ENCODE measurements at regions not wholly inside any gene's neighbourhood (a gene's known extent, or its start where the extent isn't known, plus 50 kb on each side); places are given as distances from the start of the nearest gene placed in this dataset.
"Not testable (repeated sequence)": the region's sequence is repeated elsewhere in the genome, so short reads cannot be mapped to it uniquely, and the experiment has no call there.

GRCh38 chr12:89269174-89269573 is 83.1 kb downstream of the DUSP6 start:
- Histone ChIP-seq H3K36me3 (no peaks in the 10 kb centered on the region), H3K4me1 (ENCODE audit: control insufficient read depth in 1 of 2, insufficient read depth in 1 of 2, low read depth in 1 of 2, low read length in 1 of 2) (peaks cover 12 to 20% of the 10 kb centered on the region in 2 experiments), H3K27me3 (no peaks in the 10 kb centered on the region), H3K4me3 (ENCODE audit: low read depth in 1 of 2, low read length in 1 of 2) (no peak overlapping the region), H3K9me3 (no peaks in the 10 kb centered on the region), H3K27ac (peak overlapping the region; percentile 82)
- TF ChIP-seq CTCF (IDR thresholded peaks at IDR 0.05), result no peak

GRCh38 chr12:89267404-89267803 is 84.9 kb downstream of the DUSP6 start:
- Histone ChIP-seq H3K4me1 (ENCODE audit: control insufficient read depth in 1 of 2, insufficient read depth in 1 of 2, low read depth in 1 of 2, low read length in 1 of 2) (peaks cover 12 to 20% of the 10 kb centered on the region in 2 experiments), H3K4me3 (ENCODE audit: low read depth in 1 of 2, low read length in 1 of 2) (no peak overlapping the region), H3K9me3 (no peaks in the 10 kb centered on the region), H3K27ac (peak overlapping the region; percentile 82), H3K36me3 (no peaks in the 10 kb centered on the region), H3K27me3 (no peaks in the 10 kb centered on the region)
- no peak for TF ChIP-seq CTCF (IDR thresholded peaks at IDR 0.05)

DNA sequence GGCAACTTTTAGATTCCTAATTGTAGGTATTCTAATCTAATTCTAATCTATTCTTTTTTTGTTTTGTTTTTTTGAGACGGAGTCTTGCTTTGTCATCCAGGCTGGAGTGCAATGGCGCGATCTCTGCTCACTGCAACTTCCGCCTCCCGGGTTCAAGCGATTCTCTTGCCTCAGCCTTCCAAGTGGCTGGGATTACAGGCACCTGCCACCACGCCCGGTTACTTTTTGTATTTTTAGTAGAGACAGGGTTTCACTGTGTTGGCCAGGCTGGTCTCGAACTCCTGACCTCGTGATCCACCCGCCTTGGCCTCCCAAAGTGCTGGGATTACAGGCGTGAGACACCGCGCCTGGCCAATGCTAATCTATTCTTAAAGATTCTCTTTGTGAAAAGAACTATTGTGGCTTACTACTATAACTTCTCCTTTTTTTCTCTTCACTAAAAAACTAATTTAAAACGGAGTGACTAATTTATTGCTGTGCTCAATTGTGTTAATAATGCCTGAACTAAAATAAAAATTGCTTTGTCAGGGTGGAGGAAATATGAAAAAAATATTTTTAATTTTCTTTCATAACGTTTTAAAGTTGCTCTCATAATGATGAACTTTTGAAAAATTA is 85.6 kb downstream of the DUSP6 start:
- Histone ChIP-seq H3K4me3 (ENCODE audit: low read depth in 1 of 2, low read length in 1 of 2) (peak overlapping the region in 1 of 2 experiments; percentile 31), H3K4me1 (ENCODE audit: control insufficient read depth in 1 of 2, insufficient read depth in 1 of 2, low read depth in 1 of 2, low read length in 1 of 2) (peaks cover 12 to 20% of the 10 kb centered on the region in 2 experiments), H3K27ac (peak overlapping the region; percentile 82)
- not testable (repeated sequence) for H3K9me3 ChIP-seq, H3K36me3 ChIP-seq, H3K27me3 ChIP-seq

DNA sequence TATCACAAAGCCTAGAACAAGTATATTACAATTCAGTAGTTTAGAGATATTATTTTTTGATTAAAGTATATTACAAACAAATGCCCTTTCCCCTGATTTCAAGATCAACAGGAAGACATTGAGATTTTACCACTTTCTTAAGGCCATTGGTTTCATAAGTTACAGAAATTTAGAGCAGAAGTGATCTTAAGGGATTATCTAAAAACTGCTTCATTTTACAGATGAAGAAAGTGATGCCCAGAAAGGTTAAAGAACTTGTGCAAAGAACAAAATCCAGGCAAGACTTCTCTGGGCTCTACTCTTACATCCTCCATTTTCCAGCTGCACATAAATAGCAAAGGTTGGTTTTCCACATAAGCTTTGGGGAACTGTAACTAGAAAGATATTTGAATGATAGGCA is 87.5 kb downstream of the DUSP6 start:
- TF ChIP-seq CTCF (IDR thresholded peaks at IDR 0.05), result no peak
- no peak overlapping the region for H3K27ac ChIP-seq
- H3K9me3 ChIP-seq, result no peaks in the 10 kb centered on the region
- peaks cover 12 to 20% of the 10 kb centered on the region in 2 experiments for H3K4me1 ChIP-seq (ENCODE audit: control insufficient read depth in 1 of 2, insufficient read depth in 1 of 2, low read depth in 1 of 2, low read length in 1 of 2)
- no peaks in the 10 kb centered on the region for H3K36me3 ChIP-seq
- no peaks in the 10 kb centered on the region for H3K27me3 ChIP-seq
- no peak overlapping the region for H3K4me3 ChIP-seq (ENCODE audit: low read depth in 1 of 2, low read length in 1 of 2)

DNA sequence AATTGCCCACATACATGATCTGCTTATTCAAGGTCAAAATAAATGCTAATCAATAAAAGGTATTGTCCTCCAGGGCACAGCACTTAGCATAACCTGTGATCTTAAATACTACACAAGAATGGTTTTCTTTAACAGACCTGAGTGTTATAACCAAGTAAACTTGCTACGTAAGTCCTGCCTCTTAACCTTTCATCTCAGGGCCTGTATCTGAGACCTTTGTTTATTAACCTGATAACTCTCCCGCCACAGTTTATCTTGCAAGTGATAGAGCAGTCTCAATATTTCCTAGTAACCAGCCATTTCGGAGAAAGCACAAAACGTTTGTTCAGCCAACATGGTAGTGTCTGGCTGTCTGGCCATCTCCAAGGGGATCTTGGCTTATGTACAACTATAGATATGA is 88.4 kb downstream of the DUSP6 start:
- no peaks in the 10 kb centered on the region for H3K27me3 ChIP-seq
- H3K4me3 ChIP-seq (ENCODE audit: low read depth in 1 of 2, low read length in 1 of 2), result no peak overlapping the region
- peaks cover 12 to 20% of the 10 kb centered on the region in 2 experiments for H3K4me1 ChIP-seq (ENCODE audit: control insufficient read depth in 1 of 2, insufficient read depth in 1 of 2, low read depth in 1 of 2, low read length in 1 of 2)
- H3K27ac ChIP-seq, result no peak overlapping the region
- no peaks in the 10 kb centered on the region for H3K36me3 ChIP-seq
- no peak for TF ChIP-seq CTCF (IDR thresholded peaks at IDR 0.05)
- H3K9me3 ChIP-seq, result no peaks in the 10 kb centered on the region

DNA sequence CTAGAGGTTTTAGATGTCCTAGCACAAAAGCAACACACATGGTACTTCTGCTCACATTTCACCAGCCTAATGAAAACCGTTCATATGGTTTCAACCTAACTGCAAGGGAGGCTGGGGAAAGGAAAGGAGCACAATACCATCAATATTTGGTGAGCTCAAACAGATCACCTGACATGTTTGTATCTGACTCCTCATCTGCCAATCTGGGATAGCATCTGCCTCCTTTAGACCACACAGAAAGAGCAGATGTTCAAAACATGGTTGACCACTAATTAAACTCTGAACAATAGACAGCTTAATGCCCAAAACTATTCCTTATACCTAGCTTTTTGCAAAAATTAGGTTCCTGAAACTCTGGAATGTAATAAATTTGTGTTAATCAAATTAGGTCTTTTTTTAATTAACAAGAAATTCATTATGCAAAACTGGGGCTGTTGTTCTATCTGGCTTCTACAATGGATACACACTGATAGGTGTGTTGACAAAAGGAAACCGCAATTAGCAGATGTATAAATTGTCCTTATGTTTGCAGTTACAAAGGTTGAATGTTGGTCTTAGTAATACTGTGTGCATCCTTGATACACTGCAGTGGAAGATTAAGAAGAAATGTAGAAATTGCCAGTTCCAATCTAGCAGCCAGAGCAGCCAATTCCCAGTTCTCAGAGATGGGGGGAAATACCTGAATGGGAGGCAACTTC is 89.3 kb downstream of the DUSP6 start:
- H3K4me3 ChIP-seq (ENCODE audit: low read depth in 1 of 2, low read length in 1 of 2), result no peak overlapping the region
- no peaks in the 10 kb centered on the region for H3K27me3 ChIP-seq
- H3K27ac ChIP-seq, result no peak overlapping the region
- peaks cover 12 to 20% of the 10 kb centered on the region in 2 experiments for H3K4me1 ChIP-seq (ENCODE audit: control insufficient read depth in 1 of 2, insufficient read depth in 1 of 2, low read depth in 1 of 2, low read length in 1 of 2)
- no peaks in the 10 kb centered on the region for H3K9me3 ChIP-seq
- H3K36me3 ChIP-seq, result no peaks in the 10 kb centered on the region
- TF ChIP-seq CTCF (IDR thresholded peaks at IDR 0.05), result no peak
